GM19023 (cell line): ENCODE measurements at regions not wholly inside any gene's neighbourhood (a gene's known extent, or its start where the extent isn't known, plus 50 kb on each side); places are given as distances from the start of the nearest gene placed in this dataset.

Experiments
- ATAC-seq: cut with Tn5 transposase; IDR thresholded peaks from one replicate; pipeline ENCODE4 v1.9.1; 2021; ENCODE audit warnings: mild to moderate bottlenecking, moderate library complexity; ENCODE audit not compliant: unreplicated experiment

GRCh38 chr10:21100190-21100589 lies 203.1 kb upstream of the NEBL start:
- ATAC-seq, result no peak

DNA sequence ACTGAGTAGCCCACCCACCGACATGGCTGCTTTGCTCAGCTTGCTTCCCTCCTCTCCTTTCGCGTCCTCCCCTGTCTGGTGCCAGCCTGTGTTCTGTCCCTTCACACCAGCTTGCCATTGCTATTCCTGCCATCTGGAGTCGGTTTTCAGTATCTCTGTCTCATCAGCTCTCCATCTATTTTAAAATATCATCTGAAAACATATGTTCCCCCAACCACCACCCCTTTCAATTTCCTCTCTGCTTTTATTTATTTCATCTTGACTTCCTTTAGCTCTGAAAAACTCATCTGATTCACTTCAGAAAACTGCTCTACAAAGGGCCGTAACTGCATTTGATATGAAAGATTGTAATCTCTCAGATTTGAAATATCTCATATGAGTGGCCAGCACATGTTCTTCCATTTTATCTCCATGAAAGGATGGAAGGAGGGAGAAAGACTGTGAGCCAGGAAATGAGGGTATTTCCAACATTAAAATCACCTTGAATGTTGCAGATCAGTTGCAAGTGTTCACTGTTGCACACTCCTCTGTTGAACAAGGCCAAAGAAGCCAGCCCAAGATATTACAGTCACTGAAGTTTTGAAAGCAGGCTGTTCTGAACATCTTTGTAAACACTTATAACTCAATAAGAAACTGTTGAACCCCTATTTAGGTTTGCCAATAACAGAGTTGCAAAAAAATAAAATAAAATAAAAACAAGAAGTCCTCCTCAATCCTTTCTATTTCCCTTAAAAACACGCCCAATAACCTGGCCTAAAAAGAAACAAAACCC lies 202.4 kb upstream of the NEBL start:
- ATAC-seq, result no peak

DNA sequence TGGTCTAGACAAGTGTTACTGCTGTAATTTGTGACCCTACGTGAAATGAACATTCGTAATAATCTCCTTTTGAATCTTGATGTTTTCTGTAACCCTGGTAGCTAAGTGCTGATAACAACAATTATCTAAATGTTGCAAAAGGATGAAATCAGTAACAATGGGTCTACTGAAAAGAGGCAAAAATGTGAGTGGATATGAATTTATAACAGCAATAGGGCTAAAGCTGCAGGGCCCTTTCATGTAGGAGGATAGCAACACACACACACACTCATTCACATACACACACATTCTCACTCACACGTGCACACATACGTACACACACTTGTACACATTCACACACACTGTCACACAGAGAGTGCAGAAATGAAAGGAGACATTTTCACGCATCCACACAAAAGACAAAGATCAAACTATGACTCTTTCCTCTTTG lies 200.8 kb upstream of the NEBL start:
- ATAC-seq, result no peak

DNA sequence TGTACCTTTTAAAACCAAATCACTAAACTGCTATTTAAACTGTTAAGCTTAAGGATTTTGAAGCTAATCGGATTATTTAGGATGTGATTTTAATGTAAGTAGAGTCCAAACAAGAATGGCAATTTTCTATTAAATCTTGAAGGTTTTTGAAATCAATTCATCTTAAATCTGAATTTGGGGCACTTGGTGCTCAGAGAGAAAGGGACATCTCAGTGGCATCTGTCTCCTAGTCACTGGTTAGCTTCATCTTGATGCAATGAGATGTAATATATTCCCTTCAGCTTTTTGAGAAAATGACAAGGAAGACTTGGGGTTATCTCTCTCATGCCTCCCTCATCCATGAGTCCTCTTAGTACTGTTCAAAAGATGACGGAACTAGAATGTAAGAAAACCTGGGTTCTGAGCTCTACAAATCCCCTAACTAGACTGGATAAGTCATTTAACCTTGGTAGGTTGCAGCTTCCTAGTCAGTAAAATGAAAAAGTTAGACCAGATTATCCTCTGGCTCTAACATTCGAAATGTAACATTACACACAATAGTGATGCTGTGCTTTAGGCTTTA lies 198.5 kb upstream of the NEBL start:
- no peak for ATAC-seq

- ATAC-seq, result no peak
Measured at GRCh38 chr10:21095073-21095472, 198.0 kb upstream of the NEBL start.

GRCh38 chr10:21092683-21093524 lies 195.8 kb upstream of the NEBL start:
- ATAC-seq, result no peak

DNA sequence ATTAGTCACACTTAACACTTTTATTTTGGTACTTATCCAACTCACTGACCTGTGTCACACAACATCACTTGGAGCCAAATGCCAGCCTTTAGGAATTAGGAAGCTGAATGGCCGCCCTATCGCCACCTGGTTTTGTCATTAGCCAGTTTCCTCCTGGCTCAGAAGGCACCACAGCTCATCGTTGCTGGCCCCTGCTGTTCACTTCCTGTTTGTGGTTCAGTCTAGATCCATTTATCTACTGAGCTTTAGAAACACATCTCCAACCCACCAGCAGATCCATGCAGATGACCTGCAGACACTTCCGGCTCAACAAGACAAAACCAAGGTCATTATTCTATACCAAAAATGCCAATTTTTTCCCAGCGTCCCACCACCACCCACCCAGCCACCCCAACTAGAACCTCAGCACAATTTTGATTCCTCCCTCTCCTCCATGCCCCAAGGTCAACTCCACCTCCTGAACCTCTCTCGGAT lies 193.5 kb upstream of the NEBL start:
- ATAC-seq, result no peak

DNA sequence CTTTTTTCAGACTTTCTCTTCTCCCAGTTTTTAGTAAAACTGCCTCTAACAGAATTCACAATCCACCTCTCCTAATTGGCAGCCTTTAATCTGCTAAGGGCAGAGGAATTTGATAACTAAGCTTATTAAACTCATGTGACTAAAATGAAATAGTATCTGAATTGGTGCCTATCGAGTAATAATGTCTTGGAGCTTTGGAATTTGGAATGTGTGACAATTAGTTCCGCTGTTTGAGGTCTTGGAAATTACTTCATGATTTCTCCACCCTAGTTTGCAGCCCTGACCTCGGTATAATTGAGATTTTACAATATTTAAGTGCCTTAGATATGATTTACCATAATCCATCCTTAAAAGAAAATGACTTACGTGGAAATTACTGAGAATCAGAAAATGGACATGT lies 190.4 kb upstream of the NEBL start:
- no peak for ATAC-seq

DNA sequence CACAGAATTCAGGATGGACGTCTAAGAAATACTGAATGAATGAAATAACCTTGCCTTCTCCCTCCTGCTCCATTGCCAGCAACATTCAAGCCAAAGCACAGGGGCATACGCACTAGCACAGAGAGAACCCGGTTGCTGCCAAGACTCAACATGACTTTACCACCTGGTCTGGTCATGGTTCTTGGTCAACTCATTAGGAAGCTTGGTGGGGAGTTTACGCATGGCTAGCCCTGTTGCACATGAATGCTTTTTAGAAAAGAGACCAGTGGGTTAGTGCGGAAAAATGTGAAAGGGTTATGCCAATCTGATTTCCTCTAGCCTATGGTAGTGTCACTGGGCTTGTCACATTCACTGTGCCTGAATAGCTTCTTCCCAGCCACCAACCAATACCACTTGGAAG lies 187.6 kb upstream of the NEBL start:
- ATAC-seq, result no peak

DNA sequence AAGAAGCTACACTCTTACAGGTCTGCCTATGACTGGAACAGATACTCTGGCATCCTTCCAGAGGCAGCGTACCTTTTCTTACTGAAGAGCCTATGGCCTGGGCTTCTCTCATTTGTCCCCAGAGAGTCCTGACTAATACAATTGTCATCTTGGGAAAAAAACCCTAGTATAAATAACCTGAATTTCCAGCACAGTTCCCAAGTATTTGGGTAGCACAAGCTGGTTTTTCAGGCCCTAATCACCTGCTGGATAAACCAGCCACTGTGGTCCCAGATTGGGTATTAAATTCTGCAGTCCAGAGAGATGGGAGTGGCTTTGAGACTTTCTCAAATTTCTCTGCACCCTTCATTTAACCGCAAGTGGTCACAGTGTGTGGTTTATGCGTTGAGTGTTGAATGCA lies 186.8 kb upstream of the NEBL start:
- ATAC-seq, result no peak

DNA sequence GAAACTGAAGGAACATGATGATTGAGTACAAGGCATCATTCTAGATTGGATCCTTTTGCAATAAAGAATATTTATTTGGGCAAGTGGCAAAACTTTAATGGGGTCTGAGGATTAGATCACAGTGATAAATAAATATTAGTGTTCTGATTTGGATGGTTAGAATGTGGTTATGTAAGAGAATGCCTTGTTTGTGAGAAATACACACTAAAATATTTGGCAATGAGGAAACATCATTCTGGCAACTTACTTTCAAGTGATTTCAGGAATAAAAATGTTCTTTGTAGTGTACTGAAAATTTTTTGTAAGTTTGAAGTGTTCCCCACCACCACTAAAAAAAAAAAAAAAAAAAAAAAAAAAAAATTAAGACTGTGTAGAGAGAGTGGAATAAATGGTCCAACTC lies 185.1 kb upstream of the NEBL start:
- ATAC-seq, result no peak

GRCh38 chr10:21080261-21080660 lies 183.2 kb upstream of the NEBL start:
- ATAC-seq, result no peak

DNA sequence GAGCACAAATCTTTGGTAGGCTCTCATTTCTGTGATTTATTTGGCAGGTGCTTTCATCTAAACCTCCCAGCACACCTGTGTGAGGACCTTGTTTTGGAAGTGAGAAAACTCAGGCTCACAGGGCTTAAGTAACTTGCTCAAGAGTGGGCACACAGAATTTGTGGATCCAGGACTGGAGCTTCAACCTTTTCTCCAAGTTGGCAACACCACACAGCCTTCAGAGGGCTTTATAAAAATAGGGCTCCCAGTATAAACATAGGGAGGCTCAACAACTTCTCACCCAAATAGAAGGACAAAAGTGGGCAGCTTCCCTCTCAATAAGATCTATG lies 182.2 kb upstream of the NEBL start:
- no peak for ATAC-seq

DNA sequence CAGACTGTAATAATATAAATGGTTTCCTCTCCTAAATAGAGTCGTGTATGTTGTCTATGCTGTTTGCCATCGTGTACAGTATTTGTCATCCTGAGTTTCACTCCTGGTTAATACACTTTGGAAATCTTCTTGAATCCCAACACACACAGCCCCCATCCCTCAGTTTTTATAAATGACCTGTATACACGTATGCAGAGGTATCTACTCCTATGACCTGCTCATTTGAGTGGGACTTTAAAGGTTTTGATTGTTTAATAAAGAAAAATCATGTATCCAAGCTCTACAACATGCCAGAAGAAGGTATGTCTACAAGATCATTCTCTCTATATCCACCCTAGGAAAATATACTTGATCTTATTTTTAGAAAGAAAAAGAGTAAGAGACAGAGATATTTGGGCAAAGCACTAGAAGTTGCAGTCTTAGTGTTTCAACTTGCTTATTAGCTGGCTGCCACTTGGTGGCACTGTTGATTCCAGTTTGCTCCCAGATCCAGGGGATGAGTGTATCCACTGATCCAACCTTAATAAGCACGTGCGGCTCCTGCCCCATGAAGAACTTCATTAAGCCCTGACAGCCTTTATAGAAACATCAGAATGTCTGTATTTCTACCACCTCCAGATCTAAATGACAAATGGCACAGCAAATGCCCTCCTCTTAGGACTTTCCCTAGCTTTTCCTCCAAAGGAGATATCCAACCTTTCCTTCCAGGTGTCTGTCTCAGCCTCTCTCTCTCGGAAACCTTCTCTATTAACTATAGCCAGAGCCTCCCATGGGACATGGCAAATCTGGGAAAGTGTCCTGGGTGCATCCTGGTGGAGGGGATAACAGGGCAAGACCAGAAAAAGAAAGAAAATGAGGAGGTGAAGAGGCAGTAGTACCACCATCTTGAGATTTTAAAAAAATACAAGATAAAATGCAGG lies 181.6 kb upstream of the NEBL start:
- ATAC-seq, result peak; percentile 72

DNA sequence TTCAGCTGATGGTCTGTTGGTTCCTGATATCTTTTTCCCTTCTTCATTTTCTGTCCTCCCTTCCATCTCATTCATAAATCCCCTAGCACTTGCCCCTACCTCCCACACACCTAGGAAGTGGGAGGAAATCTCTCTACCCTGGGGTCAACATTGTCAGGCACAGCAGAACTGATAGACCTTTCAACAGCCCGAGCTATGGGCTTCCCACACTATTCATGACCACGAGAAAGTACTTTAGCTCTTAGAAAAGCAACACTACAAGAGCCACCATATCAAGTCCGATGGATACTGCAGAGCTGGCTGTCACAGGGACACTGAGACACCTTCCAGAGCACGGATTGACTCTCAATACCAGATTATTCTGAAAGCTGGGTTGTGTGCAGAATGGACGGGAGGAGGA lies 180.6 kb upstream of the NEBL start:
- no peak for ATAC-seq

DNA sequence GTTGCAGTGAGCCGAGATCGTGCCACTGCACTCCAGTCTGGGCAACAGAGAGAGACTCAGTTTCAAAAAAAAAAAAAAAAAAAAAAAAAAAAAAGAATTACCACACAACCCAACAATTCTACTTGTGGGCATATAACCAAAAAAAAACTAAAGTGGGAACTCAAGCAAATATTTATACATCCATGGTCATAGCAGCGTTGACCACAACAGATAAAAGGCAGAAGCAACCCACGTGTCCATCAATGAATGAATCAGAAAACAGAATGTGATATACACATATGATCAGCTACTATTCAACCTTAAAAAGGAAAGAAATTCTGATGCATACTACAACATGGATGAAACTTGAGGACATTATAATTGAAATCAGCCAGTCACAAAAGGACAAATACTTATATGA lies 179.3 kb upstream of the NEBL start:
- ATAC-seq, result no peak

- no peak for ATAC-seq
Measured at GRCh38 chr10:21075880-21076279, 178.8 kb upstream of the NEBL start.

- no peak for ATAC-seq
Measured at GRCh38 chr10:21071001-21071673, 174.0 kb upstream of the NEBL start.

- ATAC-seq, result no peak
Measured at GRCh38 chr10:21069929-21070700, 173.0 kb upstream of the NEBL start.

DNA sequence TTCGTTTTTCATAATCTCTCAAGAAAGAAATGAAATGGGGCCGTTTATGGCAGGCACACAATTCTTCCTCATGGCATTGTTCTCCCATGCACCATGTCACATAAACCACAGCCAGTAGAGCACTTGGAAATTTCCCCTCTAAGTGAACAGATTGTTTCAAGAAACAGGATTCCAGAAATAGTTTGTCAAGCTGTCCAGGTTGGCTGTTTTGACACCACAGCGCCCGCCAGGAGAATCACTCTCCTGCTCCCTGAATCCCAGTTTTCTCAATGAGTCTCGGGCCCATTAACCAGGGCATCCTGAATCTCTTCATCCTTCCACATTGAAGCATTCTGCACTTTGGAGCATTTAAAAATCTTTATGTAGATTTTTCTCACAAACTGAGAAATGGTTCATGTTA lies 172.2 kb upstream of the NEBL start:
- ATAC-seq, result no peak
